ENCODE measurements at regions not wholly inside any gene's neighbourhood (a gene's known extent, or its start where the extent isn't known, plus 50 kb on each side); places are given as distances from the start of the nearest gene placed in this dataset.
"Not testable (repeated sequence)": the region's sequence is repeated elsewhere in the genome, so short reads cannot be mapped to it uniquely, and the experiment has no call there.

DNA sequence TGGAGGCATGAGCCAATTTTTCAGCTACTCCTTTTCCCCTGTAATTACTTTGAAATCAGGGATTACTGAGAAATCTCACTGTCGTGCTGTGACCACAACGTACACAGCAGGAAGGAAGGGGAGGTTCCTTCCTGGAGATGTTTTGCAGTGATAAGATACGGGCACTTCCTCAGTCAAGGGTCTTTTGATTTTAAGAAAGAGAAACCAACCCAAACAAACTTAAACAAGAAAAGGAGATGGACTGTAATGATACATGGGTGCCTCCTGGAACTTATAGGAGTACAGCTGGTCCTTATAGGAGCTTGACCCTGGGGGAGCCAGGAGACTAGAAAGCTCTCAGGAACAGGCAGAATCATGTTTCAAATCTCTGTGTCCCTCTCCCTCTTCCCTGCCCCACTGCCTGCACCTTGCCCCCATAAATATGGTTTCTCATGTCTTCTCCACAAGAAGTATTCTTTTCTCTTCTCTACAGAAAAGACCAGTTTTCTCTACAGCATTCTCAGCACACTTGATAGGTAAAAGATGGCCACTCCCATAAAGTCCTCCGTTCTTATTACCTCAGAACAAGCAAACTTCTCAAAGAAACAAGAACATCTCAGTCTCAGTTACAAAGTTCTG, 281.1 kb upstream of the AMIGO2 start:
- no peak overlapping the region for H3K4me3 ChIP-seq
- H3K27ac ChIP-seq: peak overlapping the region in 1 of 2 donors; percentile 38
- no peak for DNase-seq (ENCODE audit: low spot score)
- TF ChIP-seq, protein P1, sequence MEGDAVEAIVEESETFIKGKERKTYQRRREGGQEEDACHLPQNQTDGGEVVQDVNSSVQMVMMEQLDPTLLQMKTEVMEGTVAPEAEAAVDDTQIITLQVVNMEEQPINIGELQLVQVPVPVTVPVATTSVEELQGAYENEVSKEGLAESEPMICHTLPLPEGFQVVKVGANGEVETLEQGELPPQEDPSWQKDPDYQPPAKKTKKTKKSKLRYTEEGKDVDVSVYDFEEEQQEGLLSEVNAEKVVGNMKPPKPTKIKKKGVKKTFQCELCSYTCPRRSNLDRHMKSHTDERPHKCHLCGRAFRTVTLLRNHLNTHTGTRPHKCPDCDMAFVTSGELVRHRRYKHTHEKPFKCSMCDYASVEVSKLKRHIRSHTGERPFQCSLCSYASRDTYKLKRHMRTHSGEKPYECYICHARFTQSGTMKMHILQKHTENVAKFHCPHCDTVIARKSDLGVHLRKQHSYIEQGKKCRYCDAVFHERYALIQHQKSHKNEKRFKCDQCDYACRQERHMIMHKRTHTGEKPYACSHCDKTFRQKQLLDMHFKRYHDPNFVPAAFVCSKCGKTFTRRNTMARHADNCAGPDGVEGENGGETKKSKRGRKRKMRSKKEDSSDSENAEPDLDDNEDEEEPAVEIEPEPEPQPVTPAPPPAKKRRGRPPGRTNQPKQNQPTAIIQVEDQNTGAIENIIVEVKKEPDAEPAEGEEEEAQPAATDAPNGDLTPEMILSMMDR (IDR thresholded peaks at IDR 0.05): no peak

DNA sequence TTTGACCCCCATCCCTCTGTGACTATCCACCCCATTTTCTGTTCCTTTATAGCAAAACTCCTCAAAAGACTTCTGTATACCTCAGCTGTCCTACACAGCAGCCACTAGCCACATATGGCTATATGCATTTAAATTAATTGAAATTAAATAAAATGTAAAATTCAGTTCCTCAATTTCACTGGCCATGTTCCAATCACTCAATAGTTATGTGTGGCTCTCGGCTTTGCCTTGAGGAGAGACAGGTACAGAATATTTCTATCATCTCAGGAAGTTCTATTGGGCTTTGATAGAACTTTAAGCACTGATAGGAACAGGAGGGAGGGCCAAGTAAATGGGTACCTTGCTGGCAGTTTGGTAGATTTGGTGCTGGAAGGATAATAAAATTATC, 280.3 kb upstream of the AMIGO2 start:
- TF ChIP-seq, protein P1 (IDR thresholded peaks at IDR 0.05): no peak
- no peak overlapping the region for H3K27ac ChIP-seq
- DNase-seq (ENCODE audit: low spot score): no peak

DNA sequence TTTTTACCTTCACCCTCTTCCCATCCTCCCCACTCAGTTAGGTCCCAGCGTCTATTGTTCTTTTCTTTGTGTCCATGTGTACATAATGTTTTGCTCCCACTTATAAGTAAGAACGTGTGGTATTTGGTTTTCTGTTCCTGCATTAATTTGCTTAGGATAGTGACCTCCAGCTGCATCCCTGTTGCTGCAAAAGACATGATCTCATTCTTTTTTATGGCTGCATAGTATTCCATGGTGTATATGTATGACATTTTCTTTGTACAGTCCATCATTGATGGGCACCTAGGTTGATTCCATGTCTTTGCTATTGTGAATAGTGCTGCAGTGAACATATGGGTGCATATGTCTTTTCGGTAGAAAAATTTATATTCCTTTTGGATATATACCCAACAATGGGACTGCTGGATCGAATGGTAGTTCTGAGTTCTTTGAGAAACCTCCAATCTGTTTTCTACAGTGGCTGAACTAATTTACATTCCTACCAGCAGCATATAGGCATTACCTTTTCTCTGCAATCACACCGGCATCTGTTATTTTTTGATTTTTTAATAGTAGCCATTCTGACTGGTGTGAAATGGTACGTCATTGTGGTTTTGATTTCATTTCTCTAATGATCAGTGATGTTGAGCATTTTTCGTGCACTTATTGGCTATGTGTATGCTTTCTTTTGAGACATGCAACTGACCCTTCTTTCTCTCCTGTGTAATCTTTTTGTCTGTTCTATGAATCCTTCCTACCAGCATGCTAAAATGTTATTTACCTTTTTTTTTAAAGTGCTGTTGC, 279.7 kb upstream of the AMIGO2 start:
- no peak overlapping the region for H3K27ac ChIP-seq
- no peak for DNase-seq (ENCODE audit: low spot score)
- TF ChIP-seq, protein P1 (IDR thresholded peaks at IDR 0.05): no peak
- H3K4me3 ChIP-seq: no peak overlapping the region

More for the DNA sequence above, 280.3 kb upstream of the AMIGO2 start:
- no peak overlapping the region for H3K4me3 ChIP-seq

DNA sequence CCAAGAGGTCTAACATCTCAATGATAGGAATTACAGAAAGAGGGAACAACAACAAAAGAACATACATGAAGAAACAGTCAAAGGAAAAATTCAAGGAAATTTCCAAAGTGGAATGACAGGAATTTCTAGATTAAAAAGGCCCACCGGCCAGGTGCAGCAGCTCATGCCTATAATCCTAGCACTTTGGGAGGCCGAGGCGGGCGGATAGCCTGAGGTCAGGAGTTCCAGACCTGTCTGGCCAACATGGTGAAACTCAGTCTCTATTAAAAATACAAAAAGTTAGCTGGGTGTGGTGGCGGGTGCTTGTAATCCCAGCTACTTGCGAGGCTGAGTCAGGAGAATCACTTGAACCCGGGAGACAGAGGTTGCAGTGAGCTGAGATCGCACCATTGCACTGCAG, 277.2 kb upstream of the AMIGO2 start:
- not testable (repeated sequence) for H3K27ac ChIP-seq; H3K4me3 ChIP-seq; DNase-seq (ENCODE audit: low spot score)

DNA sequence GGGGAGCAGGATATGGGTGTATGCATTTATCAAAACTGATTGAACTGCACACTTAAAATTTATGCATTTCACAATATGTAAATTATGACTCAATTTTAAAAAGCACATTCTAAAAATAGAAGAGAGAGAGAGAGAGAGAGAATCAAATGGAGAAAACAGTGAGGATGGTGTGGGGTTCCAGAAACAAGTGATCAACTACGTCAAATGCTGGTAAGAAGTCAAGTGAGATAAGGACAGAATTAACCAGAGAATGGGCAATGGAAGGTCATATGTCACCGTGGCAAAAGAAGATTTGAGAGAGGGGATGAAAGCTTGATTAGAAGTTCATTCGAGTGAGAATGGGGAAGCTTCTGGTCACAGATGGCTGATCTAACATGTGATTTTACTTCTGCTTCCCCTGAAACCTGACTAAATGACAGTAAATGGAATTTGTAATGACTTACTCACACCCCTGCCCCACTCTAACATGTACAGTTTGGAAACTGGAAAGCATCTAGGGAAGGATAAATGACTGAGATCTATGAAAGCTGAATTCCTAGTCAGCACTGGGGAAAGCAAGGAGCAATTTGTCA, 276.5 kb upstream of the AMIGO2 start:
- no peak overlapping the region for H3K27ac ChIP-seq

DNA sequence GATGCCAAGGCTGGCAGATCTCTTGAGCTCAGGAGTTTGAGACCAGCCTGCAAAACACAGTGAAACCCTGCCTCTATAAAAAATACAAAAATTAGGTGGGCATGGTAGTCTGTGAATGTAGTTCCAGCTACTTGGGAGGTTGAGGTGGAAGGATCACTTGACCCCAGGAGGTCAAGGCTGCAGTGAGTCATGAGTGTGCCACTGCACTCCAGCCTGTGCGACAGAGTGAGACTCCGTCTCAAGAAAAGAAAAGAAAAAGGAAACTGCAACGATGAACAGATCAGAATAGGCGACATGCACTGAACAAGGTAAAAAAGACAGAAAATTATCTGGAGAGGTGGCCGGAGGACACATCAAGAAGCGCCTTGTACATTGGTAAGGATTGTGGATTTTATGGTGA, 273.7 kb upstream of the AMIGO2 start:
- Histone ChIP-seq H3K4me3 (no peak overlapping the region), H3K27ac (no peak overlapping the region)
- DNase-seq (ENCODE audit: low spot score): no peak
- TF ChIP-seq, protein P1 (IDR thresholded peaks at IDR 0.05): no peak

More for the DNA sequence above, 276.5 kb upstream of the AMIGO2 start:
- H3K4me3 ChIP-seq: no peak overlapping the region
- TF ChIP-seq, protein P1 (IDR thresholded peaks at IDR 0.05): no peak
- DNase-seq (ENCODE audit: low spot score): no peak

DNA sequence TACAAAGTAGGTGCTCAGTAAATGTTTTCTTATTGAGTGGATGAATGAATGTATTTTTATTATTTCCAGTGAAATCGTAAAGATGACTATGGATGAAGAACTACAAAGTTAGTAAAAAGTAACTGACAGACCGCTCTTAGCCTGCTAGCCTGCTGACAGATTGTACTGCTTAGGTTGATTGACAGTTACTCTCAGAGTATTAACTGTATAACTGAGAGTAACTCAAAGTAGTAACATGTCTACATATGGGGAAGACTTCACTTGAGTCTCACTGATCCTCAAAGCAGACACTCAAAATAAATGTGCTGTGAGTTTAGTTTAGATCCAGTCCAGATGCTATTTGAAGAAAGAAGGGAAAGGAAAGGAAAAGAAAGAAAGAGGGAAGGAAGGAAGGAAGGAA, 272.3 kb upstream of the AMIGO2 start:
- TF ChIP-seq, protein P1 (IDR thresholded peaks at IDR 0.05): no peak
- no peak for DNase-seq (ENCODE audit: low spot score)
- no peak overlapping the region for H3K4me3 ChIP-seq
- no peak overlapping the region for H3K27ac ChIP-seq

All from coronary artery (tissue), 2 donors.